Vagina (tissue), 2 donors: ENCODE measurements at regions not wholly inside any gene's neighbourhood (a gene's known extent, or its start where the extent isn't known, plus 50 kb on each side); places are given as distances from the start of the nearest gene placed in this dataset.

Source experiments
- DNase-seq, 2 donors: peaks; one replicate each; pipeline ENCODE4 v3.0.0-alpha.2; 2017; ENCODE audit errors: extremely low spot score in 2 of 2
- H3K27ac ChIP-seq: fragments of 200-600 bp; sonication (generic); one replicate; pipeline ENCODE4 v1.5.1; 2019
- H3K27me3 ChIP-seq: fragments of 200-600 bp; sonication (generic); one replicate; pipeline ENCODE4 v1.5.1; 2019
- H3K36me3 ChIP-seq, 2 donors: fragments of 200-600 bp; sonication (generic); one replicate each; pipeline ENCODE4 v1.5.1; 2017 to 2019
- H3K4me1 ChIP-seq: fragments of 200-600 bp; sonication (generic); one replicate; pipeline ENCODE4 v1.5.1; 2019
- H3K4me3 ChIP-seq, 2 donors: fragments of 200-600 bp; sonication (generic); 1 replicate in 1 of 2; 2 replicates in 1 of 2; pipeline ENCODE4 v1.5.1; 2016 to 2019
- H3K9me3 ChIP-seq: fragments of 200-600 bp; sonication (generic); one replicate; pipeline ENCODE4 v1.5.1; 2019
- CTCF ChIP-seq, 3 experiments: fragments of 450-650 bp in 2 of 3; fragments of 200-600 bp in 1 of 3; sonication (generic) in 1 of 3; IDR thresholded peaks; one replicate each; pipeline ENCODE4 v1.5.1; 2017 to 2019; ENCODE audit warnings: antibody characterized with exemption in 3 of 3, mild to moderate bottlenecking in 2 of 3, moderate library complexity in 2 of 3
- POLR2A ChIP-seq, 2 donors: fragments of 450-650 bp; IDR thresholded peaks; one replicate each; pipeline ENCODE4 v1.6.1; 2017; ENCODE audit warnings: antibody characterized with exemption in 2 of 2, mild to moderate bottlenecking in 2 of 2, moderate library complexity in 2 of 2
- POLR2AphosphoS5 ChIP-seq, 2 donors: sonication (generic); formaldehyde crosslinking; IDR thresholded peaks; one replicate each; pipeline ENCODE4 v1.9.0; 2017; ENCODE audit warnings: antibody characterized with exemption in 2 of 2, mild to moderate bottlenecking in 2 of 2, low read depth in 1 of 2; ENCODE audit not compliant: insufficient read depth in 1 of 2
- intact Hi-C: fragments of 100-400 bp; cut with DNase I; formaldehyde crosslinking; loops from one replicate; pipeline ENCODE4 v1.15.1; 2023

- peak in 1 of 2 donors; percentile 79 for DNase-seq
- no peaks in the 10 kb centered on the region for H3K27me3 ChIP-seq
Measured at GRCh38 chr5:176736301-176736930, 73.9 kb upstream of the UNC5A start.

GRCh38 chr5:176736931-176737745 lies 73.2 kb upstream of the UNC5A start:
- peak in 1 of 2 donors; percentile 58 for DNase-seq
- intact Hi-C loops = no loop called here
- Histone ChIP-seq H3K27ac (no peak overlapping the region), H3K36me3 (no peaks in the 10 kb centered on the region), H3K4me1 (no peaks in the 10 kb centered on the region), H3K27me3 (no peaks in the 10 kb centered on the region), H3K4me3 (no peak overlapping the region), H3K9me3 (no peaks in the 10 kb centered on the region)
- TF ChIP-seq CTCF (IDR thresholded peaks at IDR 0.05) = no peak
- TF ChIP-seq POLR2A (IDR thresholded peaks at IDR 0.05) = no peak
- no peak for TF ChIP-seq POLR2AphosphoS5 (IDR thresholded peaks at IDR 0.05; ENCODE audit: insufficient read depth in 1 of 2, low read depth in 1 of 2)

More at GRCh38 chr5:176736301-176736930, 73.9 kb upstream of the UNC5A start:
- TF ChIP-seq CTCF (IDR thresholded peaks at IDR 0.05) (no peak), POLR2AphosphoS5 (IDR thresholded peaks at IDR 0.05; ENCODE audit: insufficient read depth in 1 of 2, low read depth in 1 of 2) (no peak)
- Histone ChIP-seq H3K4me1 (no peaks in the 10 kb centered on the region), H3K36me3 (no peaks in the 10 kb centered on the region), H3K4me3 (no peak overlapping the region), H3K9me3 (no peaks in the 10 kb centered on the region), H3K27ac (no peak overlapping the region)
- intact Hi-C loops = no loop called here

GRCh38 chr5:176737746-176738636 lies 72.4 kb upstream of the UNC5A start:
- peaks cover under 1% of the 10 kb centered on the region for H3K27me3 ChIP-seq
- H3K27ac ChIP-seq = no peak overlapping the region
- no peaks in the 10 kb centered on the region for H3K36me3 ChIP-seq
- no peak overlapping the region for H3K4me3 ChIP-seq
- TF ChIP-seq CTCF (IDR thresholded peaks at IDR 0.05) (no peak), POLR2AphosphoS5 (IDR thresholded peaks at IDR 0.05; ENCODE audit: insufficient read depth in 1 of 2, low read depth in 1 of 2) (no peak), POLR2A (IDR thresholded peaks at IDR 0.05) (no peak)
- DNase-seq = peak in 1 of 2 donors; percentile 55
- H3K4me1 ChIP-seq = no peaks in the 10 kb centered on the region
- intact Hi-C loops = no loop called here
- no peaks in the 10 kb centered on the region for H3K9me3 ChIP-seq

- intact Hi-C loops = no loop called here
- peak in 1 of 2 donors; percentile 81 for DNase-seq
- Histone ChIP-seq H3K4me1 (peaks cover 7% of the 10 kb centered on the region), H3K27me3 (peaks cover 8% of the 10 kb centered on the region), H3K4me3 (no peak overlapping the region), H3K9me3 (no peaks in the 10 kb centered on the region), H3K36me3 (no peaks in the 10 kb centered on the region), H3K27ac (no peak overlapping the region)
- no peak for TF ChIP-seq POLR2AphosphoS5 (IDR thresholded peaks at IDR 0.05; ENCODE audit: insufficient read depth in 1 of 2, low read depth in 1 of 2)
- no peak for TF ChIP-seq CTCF (IDR thresholded peaks at IDR 0.05)
- TF ChIP-seq POLR2A (IDR thresholded peaks at IDR 0.05) = no peak
Measured at GRCh38 chr5:176738637-176739250, 71.6 kb upstream of the UNC5A start.
